ENCODE measurements at regions not wholly inside any gene's neighbourhood (a gene's known extent, or its start where the extent isn't known, plus 50 kb on each side); places are given as distances from the start of the nearest gene placed in this dataset.

GRCh38 chr9:90459321-90459720, 183.3 kb downstream of the DIRAS2 start:
- Histone ChIP-seq H3K27ac (ENCODE audit: control insufficient read depth, insufficient read depth) (no peak overlapping the region), H3K79me2 (ENCODE audit: control insufficient read depth, insufficient read depth, low read length) (no peaks in the 10 kb centered on the region), H3K36me3 (ENCODE audit: control insufficient read depth in 2 of 2, insufficient read depth in 2 of 2, low read length in 1 of 2) (no peaks in the 10 kb centered on the region), H2AFZ (ENCODE audit: control insufficient read depth, low read depth, low read length) (no peak overlapping the region; the same call in 1 of the 2 replicates), H4K20me1 (ENCODE audit: control insufficient read depth, insufficient read depth) (no peaks in the 10 kb centered on the region), H3K4me1 (ENCODE audit: control insufficient read depth, insufficient read depth, low read length) (no peaks in the 10 kb centered on the region), H3K9ac (ENCODE audit: control insufficient read depth, insufficient read depth, low read length) (no peak overlapping the region), H3K27me3 (replicated peaks in 1 of 2; ENCODE audit: control insufficient read depth in 2 of 2, insufficient read depth in 2 of 2, low read length in 1 of 2) (no peaks in the 10 kb centered on the region; a peak in 1 of 4 replicates), H3K4me3 (no peak overlapping the region), H3K9me3 (replicated peaks; ENCODE audit: control insufficient read depth, insufficient read depth, low read length) (no peaks in the 10 kb centered on the region), H3K4me2 (ENCODE audit: control insufficient read depth, insufficient read depth) (no peak overlapping the region)
- DNase-seq (ENCODE audit: low read depth, low spot score) = no peak
- POLR2A ChIA-PET = no interaction called here
- peak; percentile 87 for FAIRE-seq
- BruUV-seq (replicated peaks) = no TSS peak
- 1% methylated on average over 4 of the region's 4 CpGs for WGBS (ENCODE audit: insufficient coverage, insufficient replicate concordance, low lambda C conversion rate, missing lambda C conversion rate)
- TF ChIP-seq SUPT20H (IDR thresholded peaks at IDR 0.05; ENCODE audit: borderline replicate concordance, control insufficient read depth, low read depth, low read length) (no peak), STAT3 (IDR thresholded peaks at IDR 0.05; ENCODE audit: low read depth, low read length) (no peak), FOS (IDR thresholded peaks at IDR 0.05; ENCODE audit: borderline replicate concordance, extremely low read depth, insufficient read length) (no peak)
- in situ Hi-C loops (cut with MboI) (no loop called here), intact Hi-C loops (cut with micrococcal nuclease; ENCODE audit: unreplicated experiment) (no loop called here)
- ATAC-seq = peak; percentile 48; the same call in 2 of the 3 replicates
- SMC1A ChIA-PET (ENCODE audit: uncharacterized antibody, unreplicated experiment) = no interaction called here
- CTCF ChIA-PET = no interaction called here
- RAD21 ChIA-PET (ENCODE audit: unreplicated experiment) = interaction anchor here (0.7 kb wide), 1 partner anchor 20 kb away, joined by 3 read pairs; no protein-coding TSS in a partner anchor

- POLR2A ChIA-PET = no interaction called here
- no peaks in the 10 kb centered on the region for H3K36me3 ChIP-seq (ENCODE audit: control insufficient read depth in 2 of 2, insufficient read depth in 2 of 2, low read length in 1 of 2)
- H3K79me2 ChIP-seq (ENCODE audit: control insufficient read depth, insufficient read depth, low read length) = no peaks in the 10 kb centered on the region
- no peaks in the 10 kb centered on the region for H3K4me1 ChIP-seq (ENCODE audit: control insufficient read depth, insufficient read depth, low read length)
- in situ Hi-C loops (cut with MboI) (no loop called here), intact Hi-C loops (cut with micrococcal nuclease; ENCODE audit: unreplicated experiment) (no loop called here)
- CTCF ChIA-PET = interaction anchor here (0.5 to 1.0 kb wide), 2 partner anchors 24 to 85 kb away, joined by 3 read pairs; no protein-coding TSS in a partner anchor
- no TSS peak for BruUV-seq (replicated peaks)
- H3K4me2 ChIP-seq (ENCODE audit: control insufficient read depth, insufficient read depth) = no peak overlapping the region
- WGBS (ENCODE audit: insufficient coverage, insufficient replicate concordance, low lambda C conversion rate, missing lambda C conversion rate) = 40% methylated on average over 7 of the region's 7 CpGs
- no peak overlapping the region for H3K9ac ChIP-seq (ENCODE audit: control insufficient read depth, insufficient read depth, low read length)
- DNase-seq (ENCODE audit: low read depth, low spot score) (no peak), ATAC-seq (no peak), FAIRE-seq (no peak)
- H2AFZ ChIP-seq (ENCODE audit: control insufficient read depth, low read depth, low read length) = no peak overlapping the region
- SMC1A ChIA-PET (ENCODE audit: uncharacterized antibody, unreplicated experiment) = interaction anchor here (0.7 kb wide), 1 partner anchor 20 kb away, joined by 3 read pairs; no protein-coding TSS in a partner anchor
- H3K9me3 ChIP-seq (replicated peaks; ENCODE audit: control insufficient read depth, insufficient read depth, low read length) = no peaks in the 10 kb centered on the region
- no peak overlapping the region for H3K27ac ChIP-seq (ENCODE audit: control insufficient read depth, insufficient read depth)
- H3K4me3 ChIP-seq = no peak overlapping the region
- no peaks in the 10 kb centered on the region; a peak in 1 of 4 replicates for H3K27me3 ChIP-seq (replicated peaks in 1 of 2; ENCODE audit: control insufficient read depth in 2 of 2, insufficient read depth in 2 of 2, low read length in 1 of 2)
- RAD21 ChIA-PET (ENCODE audit: unreplicated experiment) = interaction anchor here (0.7 kb wide), 1 partner anchor 19 kb away, joined by 3 read pairs; no protein-coding TSS in a partner anchor
- H4K20me1 ChIP-seq (ENCODE audit: control insufficient read depth, insufficient read depth) = no peaks in the 10 kb centered on the region
- TF ChIP-seq HSF1 (IDR thresholded peaks at IDR 0.05; ENCODE audit: low read depth, low read length) (no peak), IKZF1 (conservative IDR thresholded peaks at IDR 0.05) (no peak), SP1 (IDR thresholded peaks at IDR 0.05; ENCODE audit: low read depth, low read length) (no peak), STAT3 (IDR thresholded peaks at IDR 0.05; ENCODE audit: low read depth, low read length) (no peak), MEF2B (IDR thresholded peaks at IDR 0.05; ENCODE audit: partially characterized antibody, poor library complexity, severe bottlenecking) (no peak), CBX3 (IDR thresholded peaks at IDR 0.05; ENCODE audit: borderline replicate concordance, low read depth) (no peak), CTCF (IDR thresholded peaks at IDR 0.05 in 2 of 3, conservative IDR thresholded peaks at IDR 0.05 in 1 of 3; ENCODE audit: control insufficient read depth in 2 of 3, extremely low read depth in 1 of 3, insufficient read depth in 1 of 3, low read depth in 3 of 3, low read length in 3 of 3) (no peak), NFYB (IDR thresholded peaks at IDR 0.05; ENCODE audit: insufficient read depth, low read depth, low read length) (no peak), TBL1XR1 (IDR thresholded peaks at IDR 0.05; ENCODE audit: low read depth, low read length) (no peak), USF1 (IDR thresholded peaks at IDR 0.05; ENCODE audit: borderline replicate concordance, extremely low read length, insufficient read depth, low read depth, low read length) (no peak), IKZF2 (IDR thresholded peaks at IDR 0.05) (no peak)
These were observed 182.4 kb downstream of the DIRAS2 start for GRCh38 chr9:90460220-90460619.
